Cardiac muscle cell (in vitro differentiated cells and primary cell): ENCODE measurements at regions not wholly inside any gene's neighbourhood (a gene's known extent, or its start where the extent isn't known, plus 50 kb on each side); places are given as distances from the start of the nearest gene placed in this dataset.
A peak's percentile ranks its signal among the peaks of the same experiment; 100 is the strongest.

Experiments used
- DNase-seq, 2 donors: peaks; one replicate each; pipeline versions ENCODE4 v3.0.0 to v3.0.0-alpha.2; 2010 to 2017; ENCODE audit warnings: low read depth in 1 of 2, low spot score in 1 of 2
- H3K27ac ChIP-seq: fragments of 200-600 bp; sonication (generic); 2 replicates; pipeline ENCODE4 v1.5.1; 2016
- H3K27me3 ChIP-seq: fragments of 200-600 bp; sonication (generic); 2 replicates; pipeline ENCODE4 v1.6.0; 2016; ENCODE audit warnings: control low read depth
- H3K36me3 ChIP-seq: fragments of 200-600 bp; sonication (generic); 2 replicates; pipeline ENCODE4 v1.5.1; 2016; ENCODE audit warnings: control low read depth
- H3K4me1 ChIP-seq: fragments of 200-600 bp; sonication (generic); 2 replicates; pipeline ENCODE4 v1.8.1; 2017; ENCODE audit warnings: low read depth, mild to moderate bottlenecking, mixed run types
- H3K4me3 ChIP-seq: fragments of 200-600 bp; sonication (generic); 2 replicates; pipeline ENCODE4 v1.5.1; 2016; ENCODE audit warnings: mild to moderate bottlenecking
- H3K9me3 ChIP-seq: fragments of 200-600 bp; sonication (generic); 2 replicates; pipeline ENCODE4 v1.5.1; 2017; ENCODE audit warnings: low read depth, mild to moderate bottlenecking, control low read depth
- CTCF ChIP-seq: IDR thresholded peaks from 2 replicates; pipeline ENCODE4 v1.5.1; 2012; ENCODE audit warnings: low read depth, mild to moderate bottlenecking, low read length

GRCh38 chr4:12928751-12929150 lies 555.4 kb downstream of the RAB28 start:
- H3K9me3 ChIP-seq = no peaks in the 10 kb centered on the region
- DNase-seq = no peak
- no peak overlapping the region for H3K27ac ChIP-seq
- H3K4me1 ChIP-seq = peaks cover 18% of the 10 kb centered on the region
- H3K4me3 ChIP-seq = no peak overlapping the region
- H3K27me3 ChIP-seq = no peaks in the 10 kb centered on the region
- TF ChIP-seq CTCF = no peak
- H3K36me3 ChIP-seq = no peaks in the 10 kb centered on the region

- H3K36me3 ChIP-seq = no peaks in the 10 kb centered on the region
- peak in 1 of 2 donors; percentile 32 for DNase-seq
- no peaks in the 10 kb centered on the region for H3K9me3 ChIP-seq
- H3K4me3 ChIP-seq = no peak overlapping the region
- TF ChIP-seq CTCF = no peak
- no peak overlapping the region for H3K27ac ChIP-seq
- H3K4me1 ChIP-seq = peaks cover 18% of the 10 kb centered on the region
- peaks cover 7% of the 10 kb centered on the region for H3K27me3 ChIP-seq
Observed at GRCh38 chr4:12926189-12927066, 557.7 kb downstream of the RAB28 start.

- no peak overlapping the region for H3K4me3 ChIP-seq
- H3K27ac ChIP-seq = no peak overlapping the region
- TF ChIP-seq CTCF = no peak
- H3K9me3 ChIP-seq = no peaks in the 10 kb centered on the region
- no peaks in the 10 kb centered on the region for H3K36me3 ChIP-seq
- H3K27me3 ChIP-seq = peaks cover 11% of the 10 kb centered on the region
- DNase-seq = no peak
- H3K4me1 ChIP-seq = peaks cover 18% of the 10 kb centered on the region
Observed at GRCh38 chr4:12924728-12925320, 559.3 kb downstream of the RAB28 start.

GRCh38 chr4:12924253-12924652 lies 559.9 kb downstream of the RAB28 start:
- no peak for TF ChIP-seq CTCF
- no peak for DNase-seq
- Histone ChIP-seq H3K27ac (no peak overlapping the region), H3K4me3 (no peak overlapping the region), H3K9me3 (no peaks in the 10 kb centered on the region), H3K4me1 (peaks cover 18% of the 10 kb centered on the region), H3K27me3 (peaks cover 11% of the 10 kb centered on the region), H3K36me3 (no peaks in the 10 kb centered on the region)

- H3K4me3 ChIP-seq = no peak overlapping the region
- no peaks in the 10 kb centered on the region for H3K36me3 ChIP-seq
- no peak for TF ChIP-seq CTCF
- H3K27me3 ChIP-seq = no peaks in the 10 kb centered on the region
- H3K27ac ChIP-seq = no peak overlapping the region
- no peaks in the 10 kb centered on the region for H3K9me3 ChIP-seq
- H3K4me1 ChIP-seq = no peaks in the 10 kb centered on the region
- DNase-seq = no peak
Observed at GRCh38 chr4:12912896-12913418, 571.2 kb downstream of the RAB28 start.
